Suprapubic skin (tissue), 4 donors: ENCODE measurements at regions not wholly inside any gene's neighbourhood (a gene's known extent, or its start where the extent isn't known, plus 50 kb on each side); places are given as distances from the start of the nearest gene placed in this dataset.

Experiments
- EP300 ChIP-seq: sonication (generic); formaldehyde crosslinking; IDR thresholded peaks from one replicate; pipeline ENCODE4 v1.6.1; 2017; ENCODE audit warnings: antibody characterized with exemption
- POLR2A ChIP-seq, 2 donors: fragments of 450-650 bp; IDR thresholded peaks; one replicate each; pipeline ENCODE4 v1.6.1; 2017; ENCODE audit warnings: antibody characterized with exemption in 2 of 2, mild to moderate bottlenecking in 2 of 2, moderate library complexity in 2 of 2
- POLR2AphosphoS5 ChIP-seq, 3 donors: sonication (generic); formaldehyde crosslinking; IDR thresholded peaks; one replicate each; pipeline ENCODE4 v1.6.1; 2017; ENCODE audit warnings: antibody characterized with exemption in 3 of 3
- TF ChIP-seq, protein P1 (sequence below), 2 donors: fragments of 200-600 bp in 1 of 2; fragments of 450-650 bp in 1 of 2; sonication (generic) in 1 of 2; IDR thresholded peaks; one replicate each; pipeline ENCODE4 v1.5.1; 2016 to 2019; ENCODE audit warnings: antibody characterized with exemption in 2 of 2, mild to moderate bottlenecking in 1 of 2, moderate library complexity in 1 of 2

GRCh38 chr3:145639875-145640274 is 521.1 kb downstream of the PLOD2 start:
- TF ChIP-seq, protein P1, sequence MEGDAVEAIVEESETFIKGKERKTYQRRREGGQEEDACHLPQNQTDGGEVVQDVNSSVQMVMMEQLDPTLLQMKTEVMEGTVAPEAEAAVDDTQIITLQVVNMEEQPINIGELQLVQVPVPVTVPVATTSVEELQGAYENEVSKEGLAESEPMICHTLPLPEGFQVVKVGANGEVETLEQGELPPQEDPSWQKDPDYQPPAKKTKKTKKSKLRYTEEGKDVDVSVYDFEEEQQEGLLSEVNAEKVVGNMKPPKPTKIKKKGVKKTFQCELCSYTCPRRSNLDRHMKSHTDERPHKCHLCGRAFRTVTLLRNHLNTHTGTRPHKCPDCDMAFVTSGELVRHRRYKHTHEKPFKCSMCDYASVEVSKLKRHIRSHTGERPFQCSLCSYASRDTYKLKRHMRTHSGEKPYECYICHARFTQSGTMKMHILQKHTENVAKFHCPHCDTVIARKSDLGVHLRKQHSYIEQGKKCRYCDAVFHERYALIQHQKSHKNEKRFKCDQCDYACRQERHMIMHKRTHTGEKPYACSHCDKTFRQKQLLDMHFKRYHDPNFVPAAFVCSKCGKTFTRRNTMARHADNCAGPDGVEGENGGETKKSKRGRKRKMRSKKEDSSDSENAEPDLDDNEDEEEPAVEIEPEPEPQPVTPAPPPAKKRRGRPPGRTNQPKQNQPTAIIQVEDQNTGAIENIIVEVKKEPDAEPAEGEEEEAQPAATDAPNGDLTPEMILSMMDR (IDR thresholded peaks at IDR 0.05), result no peak
- TF ChIP-seq POLR2A (IDR thresholded peaks at IDR 0.05), result no peak
- TF ChIP-seq POLR2AphosphoS5 (IDR thresholded peaks at IDR 0.05), result no peak
- no peak for TF ChIP-seq EP300
